Stimulated activated naive CD8-positive, alpha-beta T cell treated with anti-CD3 and anti-CD28 coated beads, Interleukin-15, Interleukin-2, amounts not matched to agents 100 ng/mL and 50 ng/mL, for 24 hours (primary cell): ENCODE measurements at regions not wholly inside any gene's neighbourhood (a gene's known extent, or its start where the extent isn't known, plus 50 kb on each side); places are given as distances from the start of the nearest gene placed in this dataset.

Experiments used
- H3K27ac Mint-ChIP-seq: one replicate; pipeline ENCODE4 v1.8.0; 2021; ENCODE audit warnings: mild to moderate bottlenecking, mixed read lengths
- H3K27me3 Mint-ChIP-seq: one replicate; pipeline ENCODE4 v1.8.0; 2021; ENCODE audit warnings: mixed read lengths
- H3K36me3 Mint-ChIP-seq: one replicate; pipeline ENCODE4 v1.8.0; 2021; ENCODE audit warnings: low read depth, mixed read lengths
- H3K4me1 Mint-ChIP-seq: one replicate; pipeline ENCODE4 v1.8.0; 2021; ENCODE audit warnings: low read depth, mixed read lengths
- H3K4me3 Mint-ChIP-seq: one replicate; pipeline ENCODE4 v1.8.0; 2021; ENCODE audit warnings: mild to moderate bottlenecking, mixed read lengths
- H3K9me3 Mint-ChIP-seq: one replicate; pipeline ENCODE4 v1.8.0; 2021; ENCODE audit warnings: mixed read lengths

DNA sequence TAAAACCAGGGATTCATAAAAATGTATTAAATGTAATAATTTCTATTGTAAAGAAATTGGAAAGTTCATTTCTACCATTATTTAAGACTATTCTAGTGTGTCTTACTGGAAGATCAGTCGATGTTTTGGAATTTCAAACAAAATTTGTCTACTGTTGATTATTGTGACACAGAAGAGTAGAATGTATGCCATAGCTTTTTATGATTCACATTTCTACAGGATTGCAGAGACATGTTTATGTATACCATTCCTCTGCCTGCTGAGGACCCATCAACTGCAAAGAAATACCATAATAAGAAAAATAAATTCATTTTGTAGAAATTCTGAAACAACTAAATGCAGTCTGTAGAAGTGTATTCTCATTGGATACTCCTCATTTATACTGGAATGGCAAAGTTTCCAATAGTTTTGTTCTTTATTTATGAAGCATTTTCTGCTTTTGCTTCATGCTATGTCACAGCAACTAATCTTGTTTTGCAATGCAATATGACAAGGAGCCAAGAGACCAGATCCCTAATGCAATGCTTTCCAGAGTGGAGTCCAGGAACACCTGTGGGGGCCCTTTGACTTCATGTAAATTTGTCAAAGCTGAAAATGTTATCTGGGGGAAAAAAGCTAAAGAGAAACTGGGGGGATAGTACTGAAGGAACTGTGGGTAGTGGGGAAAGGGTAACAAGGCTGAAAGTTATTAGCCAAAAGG, 172.9 kb upstream of the LRIG3 start:
- Mint-ChIP-seq H3K4me3 (no peak overlapping the region), H3K9me3 (no peaks in the 10 kb centered on the region), H3K27me3 (no peaks in the 10 kb centered on the region), H3K36me3 (no peaks in the 10 kb centered on the region), H3K27ac (no peak overlapping the region), H3K4me1 (no peaks in the 10 kb centered on the region)

- no peaks in the 10 kb centered on the region for H3K9me3 Mint-ChIP-seq
- H3K27ac Mint-ChIP-seq: no peak overlapping the region
- H3K4me3 Mint-ChIP-seq: no peak overlapping the region
- peaks cover 4% of the 10 kb centered on the region for H3K27me3 Mint-ChIP-seq
- H3K36me3 Mint-ChIP-seq: no peaks in the 10 kb centered on the region
- no peaks in the 10 kb centered on the region for H3K4me1 Mint-ChIP-seq
Observed at GRCh38 chr12:59088673-59089072, 168.4 kb upstream of the LRIG3 start.

DNA sequence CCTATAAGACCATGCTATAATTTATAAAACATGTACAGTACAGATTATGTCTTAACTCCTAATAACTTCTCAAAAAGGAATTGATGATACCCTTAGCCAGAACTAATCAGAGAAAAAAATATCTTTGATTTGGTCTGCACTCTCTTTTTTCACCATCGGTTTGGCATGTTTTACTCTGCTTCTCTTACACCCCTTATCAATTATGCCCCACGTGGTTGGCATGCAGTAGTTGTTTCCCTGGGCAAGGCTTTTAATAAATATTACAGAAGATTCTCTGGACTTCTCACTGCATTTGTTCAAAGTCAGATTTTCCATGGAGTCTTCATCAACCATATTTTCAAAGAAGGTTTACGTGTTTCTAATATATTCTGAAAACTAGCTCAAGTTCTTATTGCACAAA, 167.4 kb upstream of the LRIG3 start:
- Mint-ChIP-seq H3K27me3 (peaks cover 4% of the 10 kb centered on the region), H3K4me3 (no peak overlapping the region), H3K4me1 (no peaks in the 10 kb centered on the region), H3K27ac (no peak overlapping the region), H3K9me3 (no peaks in the 10 kb centered on the region), H3K36me3 (no peaks in the 10 kb centered on the region)

- Mint-ChIP-seq H3K9me3 (no peaks in the 10 kb centered on the region), H3K4me3 (no peak overlapping the region), H3K36me3 (no peaks in the 10 kb centered on the region), H3K4me1 (no peaks in the 10 kb centered on the region), H3K27me3 (peaks cover 4% of the 10 kb centered on the region), H3K27ac (no peak overlapping the region)
Observed at GRCh38 chr12:59087077-59087673, 166.9 kb upstream of the LRIG3 start.

- no peak overlapping the region for H3K4me3 Mint-ChIP-seq
- H3K27ac Mint-ChIP-seq: no peak overlapping the region
- H3K36me3 Mint-ChIP-seq: no peaks in the 10 kb centered on the region
- peaks cover 4% of the 10 kb centered on the region for H3K27me3 Mint-ChIP-seq
- H3K4me1 Mint-ChIP-seq: no peaks in the 10 kb centered on the region
- no peaks in the 10 kb centered on the region for H3K9me3 Mint-ChIP-seq
Observed at GRCh38 chr12:59086126-59086525, 165.8 kb upstream of the LRIG3 start.

- no peak overlapping the region for H3K27ac Mint-ChIP-seq
- H3K4me1 Mint-ChIP-seq: no peaks in the 10 kb centered on the region
- H3K36me3 Mint-ChIP-seq: no peaks in the 10 kb centered on the region
- peaks cover 4% of the 10 kb centered on the region for H3K27me3 Mint-ChIP-seq
- H3K4me3 Mint-ChIP-seq: no peak overlapping the region
- H3K9me3 Mint-ChIP-seq: no peaks in the 10 kb centered on the region
Observed at GRCh38 chr12:59085690-59086089, 165.4 kb upstream of the LRIG3 start.

DNA sequence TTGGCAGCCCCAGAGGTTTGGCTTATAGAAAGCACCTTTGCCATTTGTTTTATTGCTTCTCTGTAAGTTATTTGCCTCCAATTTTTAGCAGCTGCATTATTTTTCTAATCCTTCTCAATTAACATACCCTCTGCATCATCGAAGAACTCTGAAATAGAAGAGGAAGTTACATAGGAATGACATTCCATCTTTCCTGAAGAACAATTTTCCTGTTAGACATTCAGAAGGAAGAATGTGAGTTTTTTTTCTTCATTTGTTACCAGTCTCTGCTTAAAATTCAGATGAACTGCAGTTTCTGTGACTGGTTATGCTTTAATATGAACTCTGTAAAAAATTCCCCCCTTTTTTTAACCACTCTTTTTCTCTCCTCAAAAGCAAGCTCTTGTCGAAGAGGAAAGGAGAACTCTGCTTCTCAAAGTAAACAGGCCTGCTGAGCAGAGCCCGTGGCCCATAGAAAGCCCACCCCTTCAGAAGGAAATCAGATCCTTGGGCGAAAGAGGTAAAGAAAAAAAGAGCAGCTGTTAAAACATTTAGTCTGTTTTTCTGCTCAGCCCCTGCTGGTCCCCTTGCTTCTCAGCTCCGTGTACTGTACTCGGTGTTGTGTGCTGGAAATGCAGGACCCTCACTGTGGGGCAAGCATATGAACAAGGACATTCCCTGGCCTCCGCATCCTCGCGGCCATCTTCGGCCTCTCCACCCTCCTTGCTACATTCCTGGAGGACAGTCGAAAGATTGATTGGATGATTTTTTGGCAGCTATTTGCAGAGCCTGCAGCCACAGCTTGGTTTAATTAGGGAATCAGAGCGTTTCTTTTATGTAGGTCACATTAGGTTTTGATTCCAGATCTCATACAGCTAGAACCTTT, 164.4 kb upstream of the LRIG3 start:
- H3K4me3 Mint-ChIP-seq: no peak overlapping the region
- H3K9me3 Mint-ChIP-seq: no peaks in the 10 kb centered on the region
- peaks cover 8% of the 10 kb centered on the region for H3K27me3 Mint-ChIP-seq
- H3K4me1 Mint-ChIP-seq: no peaks in the 10 kb centered on the region
- no peaks in the 10 kb centered on the region for H3K36me3 Mint-ChIP-seq
- no peak overlapping the region for H3K27ac Mint-ChIP-seq

DNA sequence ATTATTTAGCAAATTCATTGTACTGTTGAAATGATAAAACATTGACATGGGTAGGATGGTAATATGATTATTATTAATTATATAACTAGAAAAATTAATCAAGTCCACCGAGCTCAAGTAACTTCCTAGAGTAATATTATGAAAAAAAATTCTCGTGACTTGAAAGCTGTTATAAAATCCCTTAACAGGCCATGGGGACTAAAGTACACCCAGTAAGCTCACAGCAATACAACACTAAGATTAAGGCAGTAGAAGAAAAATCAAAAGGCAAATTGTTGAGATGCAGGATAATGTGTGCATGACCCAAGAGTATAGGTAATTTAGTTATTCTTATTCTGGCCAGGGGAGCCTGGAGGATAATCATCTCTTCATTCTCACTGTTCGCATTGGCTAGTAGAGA, 162.6 kb upstream of the LRIG3 start:
- peaks cover 6% of the 10 kb centered on the region for H3K27me3 Mint-ChIP-seq
- no peaks in the 10 kb centered on the region for H3K36me3 Mint-ChIP-seq
- H3K4me1 Mint-ChIP-seq: no peaks in the 10 kb centered on the region
- H3K4me3 Mint-ChIP-seq: no peak overlapping the region
- H3K9me3 Mint-ChIP-seq: no peaks in the 10 kb centered on the region
- no peak overlapping the region for H3K27ac Mint-ChIP-seq

- Mint-ChIP-seq H3K9me3 (no peaks in the 10 kb centered on the region), H3K27ac (no peak overlapping the region), H3K4me1 (no peaks in the 10 kb centered on the region), H3K36me3 (no peaks in the 10 kb centered on the region), H3K27me3 (peaks cover 3% of the 10 kb centered on the region), H3K4me3 (no peak overlapping the region)
Observed at GRCh38 chr12:59080101-59080500, 159.8 kb upstream of the LRIG3 start.

DNA sequence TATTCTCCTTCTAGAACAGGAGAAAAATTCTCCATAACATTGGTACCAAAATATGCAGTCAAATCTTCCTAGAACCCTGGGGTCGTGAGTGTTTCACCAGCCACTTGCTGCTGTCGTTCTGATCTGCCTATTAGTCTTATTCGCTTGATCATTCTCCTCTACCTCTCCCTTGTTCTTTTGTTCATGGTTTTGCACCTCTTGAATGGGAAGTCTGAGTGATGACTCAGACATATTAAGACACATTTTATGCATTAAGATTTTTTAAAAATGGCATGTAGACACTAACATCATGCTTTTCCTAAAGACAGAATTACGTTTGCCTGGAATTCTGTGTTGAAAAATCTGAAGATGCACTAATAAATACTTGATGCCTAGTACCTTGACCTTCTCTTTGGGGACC, 159.2 kb upstream of the LRIG3 start:
- Mint-ChIP-seq H3K27ac (no peak overlapping the region), H3K9me3 (no peaks in the 10 kb centered on the region), H3K4me1 (no peaks in the 10 kb centered on the region), H3K4me3 (no peak overlapping the region), H3K27me3 (peaks cover 3% of the 10 kb centered on the region), H3K36me3 (no peaks in the 10 kb centered on the region)

DNA sequence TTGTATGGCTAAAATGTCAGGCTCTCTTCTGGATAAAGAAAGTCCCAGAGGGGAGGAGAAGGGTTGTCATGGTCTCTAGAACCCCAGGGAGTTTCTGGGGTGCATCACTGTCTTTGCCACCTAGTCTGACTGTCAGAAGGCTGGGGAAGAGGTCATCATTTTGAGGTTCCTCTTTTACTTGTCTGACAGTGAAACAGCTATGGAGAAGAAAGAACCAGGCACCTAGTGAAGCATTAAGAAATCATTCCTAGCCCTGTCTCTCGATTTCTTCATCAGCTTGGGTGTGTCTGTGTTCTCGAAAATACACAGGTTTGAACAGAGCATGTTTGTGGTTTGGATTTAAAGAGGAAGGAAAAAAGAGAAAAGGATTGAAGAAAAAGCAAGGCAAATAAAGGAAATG, 158.7 kb upstream of the LRIG3 start:
- H3K4me3 Mint-ChIP-seq: no peak overlapping the region
- H3K9me3 Mint-ChIP-seq: no peaks in the 10 kb centered on the region
- peaks cover 3% of the 10 kb centered on the region for H3K27me3 Mint-ChIP-seq
- H3K36me3 Mint-ChIP-seq: no peaks in the 10 kb centered on the region
- no peak overlapping the region for H3K27ac Mint-ChIP-seq
- H3K4me1 Mint-ChIP-seq: no peaks in the 10 kb centered on the region

GRCh38 chr12:59077575-59078426, 157.5 kb upstream of the LRIG3 start:
- no peak overlapping the region for H3K27ac Mint-ChIP-seq
- H3K4me1 Mint-ChIP-seq: no peaks in the 10 kb centered on the region
- H3K36me3 Mint-ChIP-seq: no peaks in the 10 kb centered on the region
- H3K27me3 Mint-ChIP-seq: peaks cover 3% of the 10 kb centered on the region
- no peaks in the 10 kb centered on the region for H3K9me3 Mint-ChIP-seq
- H3K4me3 Mint-ChIP-seq: no peak overlapping the region

DNA sequence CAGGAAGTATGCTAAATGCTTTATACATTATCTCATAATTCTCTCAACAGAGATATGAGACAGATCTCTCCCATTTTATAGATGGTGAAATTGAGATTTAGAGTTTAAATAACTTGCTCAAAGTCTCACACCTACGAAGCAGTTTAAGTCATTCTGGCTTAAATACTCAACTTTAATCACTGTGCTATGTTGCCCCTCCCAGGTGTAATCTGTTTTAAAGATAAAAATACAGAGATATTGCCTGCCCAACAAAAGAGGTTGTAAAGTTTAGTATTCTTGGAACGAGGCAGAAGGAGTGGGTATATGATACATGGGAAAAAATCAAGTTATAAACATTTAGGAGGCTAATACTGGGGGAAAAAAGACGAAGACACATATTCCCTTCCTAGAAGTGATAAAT, 156.8 kb upstream of the LRIG3 start:
- H3K9me3 Mint-ChIP-seq: no peaks in the 10 kb centered on the region
- H3K4me1 Mint-ChIP-seq: no peaks in the 10 kb centered on the region
- no peak overlapping the region for H3K4me3 Mint-ChIP-seq
- H3K36me3 Mint-ChIP-seq: no peaks in the 10 kb centered on the region
- no peak overlapping the region for H3K27ac Mint-ChIP-seq
- H3K27me3 Mint-ChIP-seq: peaks cover 3% of the 10 kb centered on the region

GRCh38 chr12:59076622-59077021, 156.3 kb upstream of the LRIG3 start:
- no peak overlapping the region for H3K4me3 Mint-ChIP-seq
- H3K4me1 Mint-ChIP-seq: no peaks in the 10 kb centered on the region
- H3K36me3 Mint-ChIP-seq: no peaks in the 10 kb centered on the region
- H3K9me3 Mint-ChIP-seq: no peaks in the 10 kb centered on the region
- peaks cover 3% of the 10 kb centered on the region for H3K27me3 Mint-ChIP-seq
- H3K27ac Mint-ChIP-seq: no peak overlapping the region
